NCI-H524 treated with DMSO at 0.1 percent for 48 hours (cell line): ENCODE measurements at regions not wholly inside any gene's neighbourhood (a gene's known extent, or its start where the extent isn't known, plus 50 kb on each side); places are given as distances from the start of the nearest gene placed in this dataset.
"Not testable (repeated sequence)": the region's sequence is repeated elsewhere in the genome, so short reads cannot be mapped to it uniquely, and the experiment has no call there.

Experiments
- DNase-seq: peaks from one replicate; lab custom pipeline; 2025; lab: John Stamatoyannopoulos, UW

- no peak for DNase-seq
Observed at GRCh38 chr6:15170126-15170525, 75.7 kb upstream of the JARID2 start.

GRCh38 chr6:15171026-15171425, 74.8 kb upstream of the JARID2 start:
- peak; percentile 27 for DNase-seq

GRCh38 chr6:15176816-15177370, 69.0 kb upstream of the JARID2 start:
- no peak for DNase-seq

- no peak for DNase-seq
Observed at GRCh38 chr6:15183979-15184378, 61.9 kb upstream of the JARID2 start.

DNA sequence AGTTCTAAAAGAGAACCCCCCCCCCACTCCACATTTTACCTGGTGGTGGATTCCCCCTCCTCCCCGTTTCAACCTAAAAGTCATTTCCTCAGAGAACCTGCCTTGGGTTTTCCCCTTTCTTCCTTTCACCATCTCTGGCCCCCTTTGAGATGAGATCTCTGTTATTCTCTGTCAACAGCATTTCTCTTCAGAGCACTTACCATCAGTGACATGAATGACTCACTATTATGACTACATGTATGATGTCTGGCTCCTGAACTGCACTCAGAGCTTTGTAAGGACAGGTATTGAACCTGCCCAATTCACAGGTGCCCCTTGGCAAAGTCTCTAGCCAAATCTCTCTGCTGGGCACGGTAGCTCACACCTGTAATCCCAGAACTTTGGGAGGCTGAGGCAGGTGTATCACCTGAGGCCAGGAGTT, 61.4 kb upstream of the JARID2 start:
- no peak for DNase-seq

DNA sequence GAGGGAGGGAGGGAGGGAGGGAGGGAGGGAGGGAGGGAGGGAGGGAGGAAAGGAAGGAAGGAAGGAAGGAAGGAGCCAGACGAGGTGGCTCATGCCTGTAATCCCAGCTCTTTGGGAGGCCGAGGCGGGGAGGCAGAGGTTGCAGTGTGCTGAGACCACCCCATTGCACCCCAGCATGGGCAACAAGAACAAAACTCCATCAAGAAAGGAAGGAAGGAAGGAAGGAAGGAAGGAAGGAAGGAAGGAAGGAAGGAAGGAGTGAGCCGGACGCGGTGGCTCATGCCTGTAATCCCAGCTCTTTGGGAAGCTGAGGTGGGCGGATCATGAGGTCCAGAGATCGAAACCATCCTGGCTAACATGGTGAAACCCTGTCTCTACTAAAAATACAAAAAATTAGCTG, 60.8 kb upstream of the JARID2 start:
- DNase-seq = not testable (repeated sequence)

- not testable (repeated sequence) for DNase-seq
Observed at GRCh38 chr6:15193451-15193850, 52.4 kb upstream of the JARID2 start.

GRCh38 chr6:15194453-15194852, 51.4 kb upstream of the JARID2 start:
- DNase-seq = no peak
